ENCODE measurements at regions not wholly inside any gene's neighbourhood (a gene's known extent, or its start where the extent isn't known, plus 50 kb on each side); places are given as distances from the start of the nearest gene placed in this dataset.

DNA sequence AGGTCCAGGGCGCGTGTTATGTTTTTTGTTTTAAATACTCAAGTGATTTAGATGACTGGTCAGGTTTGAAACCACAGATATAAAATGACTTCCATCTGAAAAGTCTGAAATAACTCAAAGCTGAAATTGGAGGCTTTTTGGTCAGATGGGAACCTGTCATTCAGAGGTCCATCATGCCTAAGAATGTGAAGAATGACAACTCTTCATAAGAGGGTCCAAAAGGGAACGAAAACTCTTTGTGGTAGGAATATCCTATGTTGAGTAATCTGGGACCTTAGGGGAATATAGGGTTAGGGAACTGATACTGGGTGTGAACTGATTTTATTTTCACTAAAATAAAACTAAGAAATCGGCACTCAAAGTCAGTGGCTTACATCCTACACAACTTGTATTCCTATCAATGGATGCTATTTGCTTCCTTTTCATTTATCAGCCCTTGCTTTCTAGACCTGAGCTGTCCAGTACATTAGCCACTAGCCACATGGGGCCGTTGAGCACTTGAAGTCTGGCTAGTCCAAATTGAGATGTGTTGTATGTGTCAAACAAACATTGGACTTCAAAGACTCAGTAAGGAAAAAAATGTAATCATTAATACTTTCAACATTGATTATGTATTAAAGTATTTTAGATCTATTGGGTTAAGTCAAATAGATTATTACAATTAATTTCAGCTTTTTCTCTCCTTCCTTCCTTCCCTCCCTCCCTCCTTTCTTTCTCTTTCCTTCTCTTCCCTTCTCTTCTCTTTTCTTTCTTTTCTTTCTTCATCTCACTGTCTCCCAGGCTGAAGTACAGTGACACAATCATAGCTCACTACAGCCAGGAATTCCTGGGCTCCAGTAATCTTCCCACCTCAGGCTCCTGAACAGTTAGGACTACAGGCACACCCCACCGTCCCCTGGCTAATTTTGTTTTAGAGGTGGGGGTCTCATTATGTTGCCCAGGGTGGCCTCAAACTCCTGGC, 56.5 kb upstream of the KDM7A start:
- TF ChIP-seq POLR2A (IDR thresholded peaks at IDR 0.05; ENCODE audit: low read depth, low read length) (no peak), TAF1 (IDR thresholded peaks at IDR 0.05; ENCODE audit: low read depth, low read length) (no peak)
